Stimulated activated CD4-positive, alpha-beta T cell treated with anti-CD3 and anti-CD28 coated beads, Interleukin-1b, Interleukin-23, amount 100 ng/mL, for 48 hours (primary cell): ENCODE measurements at regions not wholly inside any gene's neighbourhood (a gene's known extent, or its start where the extent isn't known, plus 50 kb on each side); places are given as distances from the start of the nearest gene placed in this dataset.

Experiments
- DNase-seq: peaks from one replicate; pipeline ENCODE4 v3.0.0-alpha.2; 2020

DNA sequence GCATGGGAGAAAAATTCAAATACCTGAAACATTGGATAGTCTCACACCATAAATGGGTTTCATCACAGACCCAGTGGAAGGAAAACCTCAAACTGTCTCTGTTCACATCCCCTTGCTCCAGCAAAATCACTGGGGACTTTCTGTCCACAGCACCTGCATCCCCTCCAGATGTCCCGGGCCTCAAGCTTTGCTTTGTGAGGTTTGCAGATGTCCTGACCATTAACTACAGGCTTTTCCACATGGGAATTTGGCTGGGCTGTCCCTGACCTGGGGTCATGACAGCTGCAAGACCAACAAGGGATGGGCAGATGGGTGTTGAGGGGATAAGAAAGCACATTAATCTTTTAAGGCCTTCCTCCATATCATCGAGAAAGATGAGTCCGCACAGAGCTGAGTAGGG lies 427.9 kb downstream of the TXNL1 start:
- no peak for DNase-seq

GRCh38 chr18:56207989-56208388 lies 430.4 kb downstream of the TXNL1 start:
- no peak for DNase-seq

GRCh38 chr18:56204052-56204451 lies 434.3 kb downstream of the TXNL1 start:
- DNase-seq, result no peak

GRCh38 chr18:56202678-56203077 lies 435.7 kb downstream of the TXNL1 start:
- DNase-seq, result no peak

- DNase-seq, result no peak
Measured at GRCh38 chr18:56200381-56200911, 437.9 kb downstream of the TXNL1 start.

- DNase-seq, result no peak
Measured at GRCh38 chr18:56199580-56200330, 438.6 kb downstream of the TXNL1 start.

DNA sequence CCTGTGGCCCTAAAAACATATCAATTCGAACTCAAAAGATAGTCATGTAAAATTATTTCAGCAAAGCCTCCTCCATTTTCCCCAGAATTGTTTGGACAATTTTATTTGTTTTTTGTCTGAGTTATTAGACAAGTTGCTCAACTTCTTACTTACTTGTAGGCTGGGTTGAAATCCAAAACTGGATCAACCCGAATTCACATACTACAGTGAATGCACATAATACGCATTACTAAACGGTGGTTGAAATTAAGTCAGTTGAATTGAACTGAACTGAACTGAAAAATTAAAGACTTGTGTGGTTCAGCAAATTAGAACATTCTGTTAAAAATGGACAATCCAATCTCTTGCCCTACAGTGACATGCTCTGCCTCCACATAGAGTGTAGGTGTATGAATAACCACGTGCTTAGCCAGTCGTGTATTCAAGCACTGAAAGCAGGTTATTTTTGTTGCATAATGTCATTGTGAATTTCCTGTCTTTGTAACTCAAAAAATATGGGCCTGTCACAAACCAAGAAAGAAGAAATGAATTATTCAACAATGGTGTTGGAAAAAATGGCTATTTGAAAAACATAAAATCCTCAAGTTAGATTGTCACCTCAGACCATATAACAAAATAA lies 441.0 kb downstream of the TXNL1 start:
- no peak for DNase-seq

DNA sequence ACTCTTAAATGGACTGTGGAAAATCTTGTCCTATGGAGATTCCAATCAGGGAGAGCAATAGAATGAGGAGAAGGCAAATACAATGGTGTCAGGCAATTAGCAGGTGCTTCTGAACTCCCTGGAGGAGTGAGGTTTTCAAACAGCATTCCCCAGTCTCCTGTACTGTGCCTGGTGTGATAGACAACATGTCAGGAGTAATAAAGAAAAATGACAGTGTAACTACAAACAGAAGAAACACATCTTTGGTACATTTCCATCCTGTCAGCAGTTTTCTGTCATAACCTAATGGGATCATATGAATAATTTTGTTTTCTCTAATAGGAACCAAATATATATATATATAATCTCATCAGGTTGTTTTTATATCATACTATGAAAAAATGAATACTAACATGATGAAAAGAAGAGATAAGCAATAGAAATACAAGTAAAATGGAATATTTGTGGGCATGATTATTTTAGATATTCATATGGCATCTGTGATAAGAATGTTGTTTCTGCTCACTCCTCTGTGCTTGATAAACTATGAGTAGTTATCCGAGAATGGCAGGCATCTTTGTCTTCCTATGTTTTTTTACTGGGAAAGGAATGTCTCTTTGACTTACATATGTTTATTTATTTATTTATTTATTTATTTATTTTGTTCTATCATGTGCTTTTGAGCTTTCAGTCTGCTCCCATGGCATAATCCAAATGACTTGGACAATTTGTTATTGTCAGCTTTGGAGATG lies 441.7 kb downstream of the TXNL1 start:
- DNase-seq, result no peak

DNA sequence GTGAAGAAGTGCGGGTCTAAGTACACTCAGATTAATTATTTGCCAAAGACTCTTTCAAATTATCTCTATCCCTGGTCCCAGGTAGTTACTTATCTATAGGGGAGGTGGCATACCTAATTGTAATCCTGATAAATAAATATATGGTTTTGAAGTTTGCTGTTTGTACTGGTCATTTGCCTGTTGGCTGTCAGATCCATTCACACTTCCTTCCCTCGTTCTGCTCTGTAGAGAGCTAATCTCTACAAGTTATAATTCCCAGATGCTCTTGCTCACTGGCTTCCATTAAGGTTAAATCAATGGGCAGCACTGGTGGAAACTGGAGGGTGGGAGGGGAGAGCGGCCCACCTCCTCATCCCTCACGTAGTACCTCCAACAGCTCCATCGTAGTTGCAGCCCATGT lies 447.1 kb downstream of the TXNL1 start:
- no peak for DNase-seq

DNA sequence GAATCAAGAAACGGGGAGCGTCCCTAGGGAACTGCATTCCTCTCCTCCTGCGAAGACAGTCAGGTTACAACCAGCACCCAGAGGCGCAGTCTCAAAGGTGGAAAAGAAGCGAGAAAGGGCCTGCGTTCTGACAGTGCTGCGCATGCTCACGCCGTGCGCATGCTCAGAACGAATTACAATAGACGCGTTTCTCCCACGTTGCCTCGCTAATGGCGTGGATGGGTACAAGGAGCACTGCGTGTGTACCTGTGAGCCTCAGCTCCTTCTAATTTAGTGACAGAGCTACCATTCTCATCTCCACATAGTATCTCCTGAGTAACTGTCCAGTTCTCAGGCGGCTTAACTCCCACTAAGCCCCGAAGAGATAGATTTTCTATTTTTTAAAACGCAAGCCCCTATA lies 448.8 kb downstream of the TXNL1 start:
- no peak for DNase-seq

DNA sequence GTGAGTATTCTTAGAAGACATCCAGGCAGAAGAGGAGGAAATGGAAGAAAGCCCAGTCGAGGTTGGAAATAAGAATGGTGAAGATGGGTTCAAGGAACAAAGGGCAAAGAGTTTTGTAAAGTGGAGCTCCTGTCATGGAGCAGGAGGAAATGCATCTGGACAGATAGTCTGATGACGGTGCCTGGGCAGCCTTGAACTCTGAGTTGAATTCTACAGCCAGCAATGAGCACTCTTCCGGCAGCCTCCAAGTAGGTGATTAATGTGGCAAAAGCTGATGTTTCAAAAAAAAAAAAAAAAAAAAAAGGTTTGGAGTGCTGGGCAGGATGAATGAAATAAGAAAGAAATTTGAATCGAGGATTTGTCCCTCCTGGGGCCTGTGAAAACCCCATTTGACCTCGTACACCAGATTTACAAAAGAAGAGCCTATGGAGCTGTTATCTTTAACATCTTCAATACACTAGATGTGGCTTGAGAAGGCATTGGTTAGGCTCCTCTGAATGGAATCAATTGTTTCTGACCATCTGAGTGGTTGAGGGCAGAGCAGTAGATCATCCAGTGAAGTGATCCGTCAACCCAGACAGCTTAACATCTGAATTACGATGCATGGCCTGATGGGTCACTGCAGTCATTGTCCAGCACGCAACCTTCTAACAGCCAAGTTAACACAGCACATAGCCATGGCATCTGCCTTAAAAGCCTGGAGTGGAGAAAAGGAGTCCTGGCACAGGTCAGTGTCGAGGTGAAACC lies 449.7 kb downstream of the TXNL1 start:
- no peak for DNase-seq

DNA sequence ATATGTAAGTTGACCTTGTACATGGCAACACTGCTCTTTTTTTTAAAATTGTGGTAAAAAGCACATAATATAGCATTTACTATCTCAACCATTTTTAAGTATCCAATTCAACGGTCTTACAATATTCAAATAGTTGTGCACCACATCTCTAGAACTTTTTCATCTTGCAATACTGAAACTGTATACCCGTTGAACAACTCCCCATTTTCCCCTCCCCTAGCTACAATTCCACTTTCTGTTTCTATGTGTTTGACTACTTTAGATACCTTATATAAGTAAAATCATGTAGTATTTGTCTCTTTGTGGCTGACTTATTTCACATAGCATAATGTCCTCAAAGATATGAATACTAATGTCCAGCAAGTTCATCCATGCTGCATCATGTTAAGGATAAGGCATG lies 452.1 kb downstream of the TXNL1 start:
- no peak for DNase-seq

DNA sequence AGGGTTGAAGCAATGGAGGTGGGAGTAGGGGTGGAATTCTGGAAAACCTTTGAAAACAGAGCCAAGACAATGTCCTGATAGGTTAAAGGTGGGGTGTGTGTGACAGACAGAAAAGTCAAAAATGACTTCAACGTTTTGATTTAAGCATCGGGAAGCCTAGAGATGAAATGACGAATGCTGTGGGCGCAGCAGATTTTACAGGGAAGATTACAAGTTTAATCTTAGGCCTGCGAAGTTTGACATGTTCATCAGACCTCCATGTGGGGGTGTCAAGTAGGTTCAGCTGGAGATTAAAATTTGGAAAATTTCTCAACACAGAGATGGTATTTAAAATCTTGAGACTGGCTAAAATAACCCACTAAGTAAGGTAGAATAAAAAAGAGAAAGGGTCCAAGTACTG lies 453.3 kb downstream of the TXNL1 start:
- no peak for DNase-seq

GRCh38 chr18:56176751-56177150 lies 461.6 kb downstream of the TXNL1 start:
- DNase-seq, result no peak

GRCh38 chr18:56175330-56176001 lies 462.9 kb downstream of the TXNL1 start:
- DNase-seq, result no peak

DNA sequence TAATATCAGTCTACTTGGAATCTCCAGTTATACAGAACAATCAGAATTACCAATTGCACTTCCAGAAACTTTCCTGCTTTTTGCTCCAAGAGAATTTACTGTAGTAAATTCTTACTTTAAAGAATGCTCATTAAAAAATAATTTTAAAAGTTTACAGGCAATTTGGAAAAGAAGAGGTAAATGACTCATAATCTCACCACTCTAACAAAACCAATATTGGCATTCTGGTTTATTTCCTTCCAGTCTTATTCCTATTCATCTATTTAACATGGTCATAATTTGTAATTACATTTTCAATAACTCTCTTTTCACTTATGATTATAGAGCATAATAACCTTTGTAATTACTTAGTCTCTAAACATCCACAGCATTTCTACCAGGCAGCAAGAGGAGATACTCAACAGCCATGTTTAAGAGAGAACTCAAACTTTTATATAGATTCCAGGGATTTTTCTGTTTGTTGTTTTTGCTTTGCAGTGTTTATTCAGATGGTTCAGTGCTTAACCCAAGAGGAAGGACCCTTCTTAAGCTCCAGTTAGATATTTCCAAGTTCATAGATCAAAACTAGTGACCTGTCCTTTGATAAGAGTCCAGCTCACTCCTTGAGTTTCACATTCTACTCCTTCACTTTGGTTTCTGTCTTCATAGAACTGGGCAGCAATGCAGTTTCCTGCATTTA lies 464.7 kb downstream of the TXNL1 start:
- DNase-seq, result no peak

DNA sequence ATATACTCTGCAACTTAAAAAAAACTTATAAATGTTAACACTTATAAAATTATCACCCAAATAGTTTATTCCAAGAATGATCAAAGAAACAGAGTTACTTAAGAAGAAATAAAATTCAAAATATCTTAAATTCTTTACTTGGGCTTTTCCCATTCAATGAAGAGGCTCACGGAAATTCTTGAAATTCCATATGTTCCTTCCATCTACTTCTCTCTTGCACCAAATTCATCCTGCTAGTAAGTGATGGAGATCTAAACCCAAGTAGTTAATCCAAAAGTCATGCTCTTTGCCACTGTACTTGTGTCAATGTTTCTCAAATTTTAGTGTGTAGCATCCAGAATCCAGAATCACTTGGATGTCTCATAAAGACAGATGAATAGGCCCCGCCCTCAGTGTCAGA lies 465.9 kb downstream of the TXNL1 start:
- DNase-seq, result no peak

- DNase-seq, result no peak
Measured at GRCh38 chr18:56171848-56172247, 466.5 kb downstream of the TXNL1 start.

GRCh38 chr18:56168049-56168781 lies 470.2 kb downstream of the TXNL1 start:
- DNase-seq, result no peak

GRCh38 chr18:56167366-56167765 lies 471.0 kb downstream of the TXNL1 start:
- DNase-seq, result no peak

DNA sequence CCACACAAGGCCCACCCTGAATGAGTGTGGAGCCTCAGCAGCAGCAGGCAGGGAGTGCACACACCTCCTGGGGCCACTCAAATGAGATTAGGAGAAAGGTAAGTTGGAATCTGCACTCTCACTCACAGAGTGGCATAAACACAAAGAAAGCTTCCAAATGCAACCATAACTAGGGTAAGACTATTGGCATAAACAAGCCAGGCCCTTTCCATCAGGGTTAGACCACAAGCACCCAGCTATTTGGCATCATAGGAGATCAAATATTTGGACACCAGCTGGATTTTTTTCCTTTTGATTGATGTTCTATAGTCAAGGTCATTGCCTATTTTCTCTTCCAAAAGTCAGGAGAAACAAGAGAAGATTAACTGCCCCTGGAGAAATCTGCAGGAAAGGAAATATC lies 471.5 kb downstream of the TXNL1 start:
- DNase-seq, result no peak
